Neural progenitor cell (in vitro differentiated cells): ENCODE measurements at regions not wholly inside any gene's neighbourhood (a gene's known extent, or its start where the extent isn't known, plus 50 kb on each side); places are given as distances from the start of the nearest gene placed in this dataset.
"Not testable (repeated sequence)": the region's sequence is repeated elsewhere in the genome, so short reads cannot be mapped to it uniquely, and the experiment has no call there.

Experiments
- DNase-seq: peaks from one replicate; pipeline ENCODE4 v3.0.0-alpha.2; 2016; ENCODE audit warnings: low spot score
- H2AFZ ChIP-seq: fragments of 200-600 bp; sonication (generic); replicated peaks from 2 replicates; pipeline ENCODE4 v1.6.1; 2016; ENCODE audit warnings: antibody characterized with exemption
- H3F3A ChIP-seq: fragments of 200-600 bp; sonication (generic); 2 replicates; pipeline ENCODE4 v1.6.1; 2016; ENCODE audit warnings: antibody characterized with exemption, low read depth
- H3K27ac ChIP-seq: fragments of 200-600 bp; sonication (generic); 2 replicates; pipeline ENCODE4 v1.5.1; 2016; ENCODE audit warnings: mild to moderate bottlenecking
- H3K27me3 ChIP-seq: fragments of 200-600 bp; sonication (generic); 2 replicates; pipeline ENCODE4 v1.6.1; 2016; ENCODE audit warnings: mild to moderate bottlenecking, moderate library complexity
- H3K36me3 ChIP-seq: fragments of 200-600 bp; sonication (generic); 2 replicates; pipeline ENCODE4 v1.5.1; 2016
- H3K4me1 ChIP-seq: fragments of 200-600 bp; sonication (generic); 2 replicates; pipeline ENCODE4 v1.6.1; 2016; ENCODE audit warnings: mixed run types
- H3K4me2 ChIP-seq: fragments of 200-600 bp; sonication (generic); 2 replicates; pipeline ENCODE4 v1.6.1; 2016
- H3K4me3 ChIP-seq: fragments of 200-600 bp; sonication (generic); 2 replicates; pipeline ENCODE4 v1.5.1; 2016
- H3K79me2 ChIP-seq: fragments of 200-600 bp; sonication (generic); 2 replicates; pipeline ENCODE4 v1.6.1; 2016; ENCODE audit warnings: low read depth
- H3K9ac ChIP-seq: fragments of 200-600 bp; sonication (generic); 2 replicates; pipeline ENCODE4 v1.6.1; 2016
- H3K9me3 ChIP-seq: fragments of 200-600 bp; sonication (generic); 2 replicates; pipeline ENCODE4 v1.5.1; 2016; ENCODE audit warnings: low read depth
- H4K20me1 ChIP-seq: fragments of 200-600 bp; sonication (generic); 2 replicates; pipeline ENCODE4 v1.6.1; 2016; ENCODE audit warnings: low read depth
- H3K27ac Mint-ChIP-seq: 3 replicates; pipeline ENCODE4 v1.8.0; 2021; ENCODE audit warnings: mixed read lengths
- H3K27me3 Mint-ChIP-seq: 2 replicates; pipeline ENCODE4 v1.8.0; 2022; ENCODE audit warnings: low read depth, mild to moderate bottlenecking, inconsistent platforms, moderate library complexity, mixed read lengths; ENCODE audit not compliant: insufficient read depth
- H3K36me3 Mint-ChIP-seq: 3 replicates; pipeline ENCODE4 v1.8.0; 2021; ENCODE audit warnings: mixed read lengths
- H3K4me1 Mint-ChIP-seq: 3 replicates; pipeline ENCODE4 v1.8.0; 2021; ENCODE audit warnings: mixed read lengths
- H3K4me3 Mint-ChIP-seq: 3 replicates; pipeline ENCODE4 v1.8.0; 2021; ENCODE audit warnings: mild to moderate bottlenecking, moderate library complexity, mixed read lengths
- H3K9me3 Mint-ChIP-seq: 3 replicates; pipeline ENCODE4 v1.8.0; 2020; ENCODE audit warnings: mixed read lengths
- EZH2 ChIP-seq: fragments of 200-600 bp; sonication (generic); IDR thresholded peaks from 2 replicates; pipeline ENCODE4 v1.6.1; 2017; ENCODE audit warnings: antibody characterized with exemption, mild to moderate bottlenecking, moderate library complexity
- EZH2phosphoT487 ChIP-seq: fragments of 200-600 bp; sonication (generic); IDR thresholded peaks from 2 replicates; pipeline ENCODE4 v1.6.1; 2017; ENCODE audit warnings: antibody characterized with exemption
- TF ChIP-seq, protein P1 (sequence below): fragments of 200-600 bp; sonication (generic); IDR thresholded peaks from 2 replicates; pipeline ENCODE4 v1.5.1; 2017; ENCODE audit warnings: antibody characterized with exemption, mild to moderate bottlenecking

DNA sequence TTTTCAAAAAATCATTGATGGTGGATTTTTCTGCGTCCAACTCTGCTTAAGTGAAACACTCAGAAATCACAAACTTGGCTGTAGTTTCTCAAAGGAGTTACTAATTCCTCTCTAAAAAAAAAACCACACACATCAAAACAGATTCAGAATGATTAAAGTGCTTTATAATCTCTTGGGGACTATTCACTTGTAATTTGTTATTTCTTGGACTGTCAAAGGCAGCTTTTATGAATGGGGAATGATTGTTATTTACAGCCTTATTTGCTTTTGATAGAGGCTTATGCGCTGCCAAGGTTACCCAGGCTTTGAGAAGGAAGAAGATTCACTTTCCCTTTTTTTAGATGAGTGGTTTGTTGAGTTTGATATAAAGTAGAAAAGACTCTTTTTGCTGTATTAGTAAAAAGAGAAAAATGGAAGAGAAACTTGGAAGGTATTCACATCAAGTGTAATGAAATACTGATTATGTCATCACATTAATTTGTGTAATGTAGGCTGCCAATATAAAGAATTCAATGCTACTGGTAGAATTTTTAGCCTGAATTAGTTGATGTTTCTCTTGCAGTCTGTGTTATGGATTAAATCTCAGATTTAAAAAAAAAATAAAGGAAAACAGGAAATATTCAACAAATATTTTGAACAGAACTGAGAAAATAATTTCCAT, 381.0 kb upstream of the SASH1 start:
- no peaks in the 10 kb centered on the region for H4K20me1 ChIP-seq
- no peaks in the 10 kb centered on the region for H3K4me1 ChIP-seq
- H3K9me3 Mint-ChIP-seq = peaks cover 11% of the 10 kb centered on the region
- H2AFZ ChIP-seq = no peak overlapping the region
- no peaks in the 10 kb centered on the region for H3K27me3 Mint-ChIP-seq
- TF ChIP-seq EZH2 = no peak
- TF ChIP-seq, protein P1, sequence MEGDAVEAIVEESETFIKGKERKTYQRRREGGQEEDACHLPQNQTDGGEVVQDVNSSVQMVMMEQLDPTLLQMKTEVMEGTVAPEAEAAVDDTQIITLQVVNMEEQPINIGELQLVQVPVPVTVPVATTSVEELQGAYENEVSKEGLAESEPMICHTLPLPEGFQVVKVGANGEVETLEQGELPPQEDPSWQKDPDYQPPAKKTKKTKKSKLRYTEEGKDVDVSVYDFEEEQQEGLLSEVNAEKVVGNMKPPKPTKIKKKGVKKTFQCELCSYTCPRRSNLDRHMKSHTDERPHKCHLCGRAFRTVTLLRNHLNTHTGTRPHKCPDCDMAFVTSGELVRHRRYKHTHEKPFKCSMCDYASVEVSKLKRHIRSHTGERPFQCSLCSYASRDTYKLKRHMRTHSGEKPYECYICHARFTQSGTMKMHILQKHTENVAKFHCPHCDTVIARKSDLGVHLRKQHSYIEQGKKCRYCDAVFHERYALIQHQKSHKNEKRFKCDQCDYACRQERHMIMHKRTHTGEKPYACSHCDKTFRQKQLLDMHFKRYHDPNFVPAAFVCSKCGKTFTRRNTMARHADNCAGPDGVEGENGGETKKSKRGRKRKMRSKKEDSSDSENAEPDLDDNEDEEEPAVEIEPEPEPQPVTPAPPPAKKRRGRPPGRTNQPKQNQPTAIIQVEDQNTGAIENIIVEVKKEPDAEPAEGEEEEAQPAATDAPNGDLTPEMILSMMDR = no peak
- TF ChIP-seq EZH2phosphoT487 = no peak
- no peaks in the 10 kb centered on the region for H3K79me2 ChIP-seq
- H3K27ac ChIP-seq = no peak overlapping the region
- H3K27ac Mint-ChIP-seq = no peak overlapping the region
- peaks cover 26% of the 10 kb centered on the region for H3K4me1 Mint-ChIP-seq
- DNase-seq = no peak
- H3K9me3 ChIP-seq = no peaks in the 10 kb centered on the region
- H3K4me2 ChIP-seq = no peak overlapping the region
- H3K4me3 ChIP-seq = no peak overlapping the region
- H3K27me3 ChIP-seq = no peaks in the 10 kb centered on the region
- H3F3A ChIP-seq = no peaks in the 10 kb centered on the region
- H3K36me3 ChIP-seq = no peaks in the 10 kb centered on the region
- no peak overlapping the region for H3K9ac ChIP-seq
- H3K36me3 Mint-ChIP-seq = peaks cover 2% of the 10 kb centered on the region
- no peak overlapping the region for H3K4me3 Mint-ChIP-seq

DNA sequence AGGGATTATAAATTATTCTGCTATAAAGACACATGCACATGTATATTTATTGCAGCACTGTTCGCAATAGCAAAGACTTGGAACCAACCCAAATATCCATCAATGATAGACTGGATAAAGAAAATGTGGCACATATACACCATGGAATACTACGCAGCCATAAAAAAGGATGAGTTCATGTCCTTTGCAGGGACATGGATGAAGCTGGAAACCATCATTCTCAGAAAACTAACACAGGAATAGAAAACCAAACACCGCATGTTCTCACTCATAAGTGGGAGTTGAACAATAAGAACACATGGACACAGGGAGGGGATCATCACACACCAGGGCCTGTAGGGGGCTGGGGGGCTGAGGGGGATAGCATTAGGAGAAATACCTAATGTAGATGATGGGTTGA, 377.2 kb upstream of the SASH1 start:
- not testable (repeated sequence) for DNase-seq, H3K27ac ChIP-seq, H3K36me3 Mint-ChIP-seq, H3K4me3 Mint-ChIP-seq, H3K9ac ChIP-seq, H3K27ac Mint-ChIP-seq, H3K9me3 ChIP-seq, H3K36me3 ChIP-seq, H2AFZ ChIP-seq, H3K27me3 Mint-ChIP-seq, H3K4me2 ChIP-seq, H3K79me2 ChIP-seq, H3K4me1 ChIP-seq, H3F3A ChIP-seq, H3K27me3 ChIP-seq, H3K4me3 ChIP-seq, H4K20me1 ChIP-seq
- Mint-ChIP-seq H3K4me1 (peaks cover 18% of the 10 kb centered on the region), H3K9me3 (peaks cover 16% of the 10 kb centered on the region)

DNA sequence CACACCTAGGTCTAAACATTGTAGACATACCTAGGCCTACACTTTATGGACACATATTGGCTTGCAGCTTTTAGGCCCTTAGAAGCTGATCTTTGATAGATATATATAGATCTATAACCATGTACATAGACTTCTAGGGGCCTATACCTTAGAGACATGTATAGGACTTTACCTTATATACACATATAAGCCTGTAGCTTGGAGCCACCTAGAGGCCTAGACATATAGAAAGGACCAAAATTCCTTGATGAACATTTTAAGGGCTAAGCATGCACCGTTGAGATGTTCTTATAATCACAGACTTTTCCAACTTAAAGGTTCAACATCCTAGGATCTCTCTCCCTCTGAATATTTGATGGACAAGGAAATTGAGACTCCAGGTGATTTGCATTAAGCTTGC, 371.7 kb upstream of the SASH1 start:
- H3K36me3 ChIP-seq = no peaks in the 10 kb centered on the region
- Mint-ChIP-seq H3K4me1 (peaks cover 23% of the 10 kb centered on the region), H3K27me3 (peaks cover 4% of the 10 kb centered on the region), H3K4me3 (no peak overlapping the region), H3K27ac (no peak overlapping the region), H3K9me3 (peaks cover 19% of the 10 kb centered on the region), H3K36me3 (peaks cover 12% of the 10 kb centered on the region)
- peak; percentile 34 for DNase-seq
- H2AFZ ChIP-seq = no peak overlapping the region
- H3F3A ChIP-seq = no peaks in the 10 kb centered on the region
- H3K9me3 ChIP-seq = no peaks in the 10 kb centered on the region
- H3K4me2 ChIP-seq = no peak overlapping the region
- H4K20me1 ChIP-seq = no peaks in the 10 kb centered on the region
- no peak for TF ChIP-seq EZH2phosphoT487
- no peak for TF ChIP-seq EZH2
- TF ChIP-seq, protein P1 = peak; percentile 51
- H3K27me3 ChIP-seq = no peaks in the 10 kb centered on the region
- no peaks in the 10 kb centered on the region for H3K4me1 ChIP-seq
- H3K9ac ChIP-seq = no peak overlapping the region
- H3K79me2 ChIP-seq = no peaks in the 10 kb centered on the region
- H3K4me3 ChIP-seq = no peak overlapping the region
- no peak overlapping the region for H3K27ac ChIP-seq

DNA sequence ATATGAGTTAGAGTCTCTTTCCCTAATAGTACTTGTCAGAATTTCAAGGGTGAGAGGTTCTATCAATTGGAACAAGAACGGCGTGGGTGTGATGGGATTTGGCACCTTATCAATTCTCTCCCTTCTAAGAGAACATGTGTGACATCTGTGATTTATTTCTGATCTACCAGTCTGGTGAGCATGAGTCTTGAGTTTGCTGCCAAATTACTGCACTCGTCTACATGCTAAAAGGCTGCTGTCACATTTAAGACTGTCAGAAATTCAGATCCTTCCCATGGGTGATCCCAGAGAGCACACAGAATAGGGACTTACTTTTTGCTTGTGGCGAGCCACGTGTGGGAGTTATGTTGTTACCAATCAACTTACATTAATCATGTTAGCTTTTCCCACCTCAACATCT, 370.2 kb upstream of the SASH1 start:
- Histone ChIP-seq H3K4me1 (no peaks in the 10 kb centered on the region), H3K79me2 (no peaks in the 10 kb centered on the region), H3K36me3 (no peaks in the 10 kb centered on the region), H2AFZ (no peak overlapping the region), H3K9me3 (no peaks in the 10 kb centered on the region), H3K9ac (no peak overlapping the region), H4K20me1 (no peaks in the 10 kb centered on the region), H3K27ac (no peak overlapping the region), H3K4me2 (no peak overlapping the region), H3K27me3 (no peaks in the 10 kb centered on the region), H3F3A (no peaks in the 10 kb centered on the region), H3K4me3 (no peak overlapping the region)
- H3K27me3 Mint-ChIP-seq = peaks cover 4% of the 10 kb centered on the region
- peaks cover 29% of the 10 kb centered on the region for H3K4me1 Mint-ChIP-seq
- peaks cover 10% of the 10 kb centered on the region for H3K36me3 Mint-ChIP-seq
- no peak for DNase-seq
- H3K27ac Mint-ChIP-seq = no peak overlapping the region
- H3K9me3 Mint-ChIP-seq = peaks cover 15% of the 10 kb centered on the region
- no peak overlapping the region for H3K4me3 Mint-ChIP-seq
- no peak for TF ChIP-seq EZH2
- TF ChIP-seq, protein P1 = no peak
- no peak for TF ChIP-seq EZH2phosphoT487
